Smooth muscle cell (in vitro differentiated cells): ENCODE measurements at regions not wholly inside any gene's neighbourhood (a gene's known extent, or its start where the extent isn't known, plus 50 kb on each side); places are given as distances from the start of the nearest gene placed in this dataset.

Source experiments
- DNase-seq: peaks from one replicate; lab custom pipeline; 2025; ENCODE audit not compliant: unreplicated experiment; lab: John Stamatoyannopoulos, UW
- H2AFZ ChIP-seq: fragments of 200-600 bp; sonication (generic); 2 replicates; pipeline ENCODE4 v1.6.0; 2016; ENCODE audit warnings: antibody characterized with exemption, low read depth, mild to moderate bottlenecking
- H3F3A ChIP-seq: fragments of 200-600 bp; sonication (generic); 2 replicates; pipeline ENCODE4 v1.6.0; 2017; ENCODE audit warnings: antibody characterized with exemption, low read depth
- H3K27ac ChIP-seq: fragments of 200-600 bp; sonication (generic); 2 replicates; pipeline ENCODE4 v1.5.1; 2016; ENCODE audit warnings: low read depth, mild to moderate bottlenecking
- H3K27me3 ChIP-seq: fragments of 200-600 bp; sonication (generic); 2 replicates; pipeline ENCODE4 v1.6.1; 2016; ENCODE audit warnings: low read depth, mild to moderate bottlenecking
- H3K36me3 ChIP-seq: fragments of 200-600 bp; sonication (generic); 2 replicates; pipeline ENCODE4 v1.5.1; 2016; ENCODE audit warnings: low read depth
- H3K4me1 ChIP-seq: fragments of 200-600 bp; sonication (generic); 2 replicates; pipeline ENCODE4 v1.5.1; 2016; ENCODE audit warnings: low read depth
- H3K4me2 ChIP-seq: fragments of 200-600 bp; sonication (generic); 2 replicates; pipeline ENCODE4 v1.6.0; 2016; ENCODE audit warnings: mild to moderate bottlenecking
- H3K4me3 ChIP-seq: fragments of 200-600 bp; sonication (generic); 2 replicates; pipeline ENCODE4 v1.5.1; 2016; ENCODE audit warnings: mild to moderate bottlenecking
- H3K79me2 ChIP-seq: fragments of 200-600 bp; sonication (generic); 2 replicates; pipeline ENCODE4 v1.6.0; 2016; ENCODE audit warnings: low read depth, mild to moderate bottlenecking
- H3K9ac ChIP-seq: fragments of 200-600 bp; sonication (generic); 2 replicates; pipeline ENCODE4 v1.6.0; 2016; ENCODE audit warnings: low read depth
- H3K9me3 ChIP-seq: fragments of 200-600 bp; sonication (generic); replicated peaks from 2 replicates; pipeline ENCODE4 v1.5.1; 2016; ENCODE audit warnings: low read depth
- H4K20me1 ChIP-seq: fragments of 200-600 bp; sonication (generic); 2 replicates; pipeline ENCODE4 v1.6.0; 2016; ENCODE audit warnings: low read depth
- CTCF ChIP-seq: fragments of 200-600 bp; sonication (generic); IDR thresholded peaks from 2 replicates; pipeline ENCODE4 v1.5.1; 2017; ENCODE audit warnings: borderline replicate concordance, mild to moderate bottlenecking, antibody characterized with exemption; ENCODE audit not compliant: insufficient read depth, poor library complexity, severe bottlenecking
- WGBS: methylation state at CpG from one replicate; pipeline ENCODE4 v1.1.7; 2016; ENCODE audit warnings: low lambda C conversion rate; 5-methylcytosine and 5-hydroxymethylcytosine counted together

GRCh38 chr9:79007701-79008483, 563.9 kb upstream of the TLE4 start:
- H3K4me2 ChIP-seq = no peak overlapping the region
- H3K27ac ChIP-seq = no peak overlapping the region
- H2AFZ ChIP-seq = no peak overlapping the region
- no peak overlapping the region for H3K4me3 ChIP-seq
- no peaks in the 10 kb centered on the region for H4K20me1 ChIP-seq
- no peaks in the 10 kb centered on the region for H3F3A ChIP-seq
- no peak for TF ChIP-seq CTCF
- no peaks in the 10 kb centered on the region for H3K9me3 ChIP-seq
- no peak overlapping the region for H3K9ac ChIP-seq
- no peaks in the 10 kb centered on the region for H3K79me2 ChIP-seq
- H3K36me3 ChIP-seq = no peaks in the 10 kb centered on the region
- no peak for DNase-seq
- H3K27me3 ChIP-seq = no peaks in the 10 kb centered on the region
- no peaks in the 10 kb centered on the region for H3K4me1 ChIP-seq
- 88% methylated on average over 8 of the region's 8 CpGs for WGBS

- Histone ChIP-seq H3K27ac (no peak overlapping the region), H3K79me2 (no peaks in the 10 kb centered on the region), H3K4me2 (no peak overlapping the region), H3K4me1 (no peaks in the 10 kb centered on the region), H3K9ac (no peak overlapping the region), H2AFZ (no peak overlapping the region), H3F3A (no peaks in the 10 kb centered on the region), H3K27me3 (no peaks in the 10 kb centered on the region), H3K4me3 (no peak overlapping the region), H3K36me3 (no peaks in the 10 kb centered on the region), H4K20me1 (no peaks in the 10 kb centered on the region), H3K9me3 (no peaks in the 10 kb centered on the region)
- no peak for TF ChIP-seq CTCF
- no peak for DNase-seq
- WGBS = 91% methylated on average over 3 of the region's 3 CpGs
Measured at GRCh38 chr9:79008916-79009315, 562.8 kb upstream of the TLE4 start.

GRCh38 chr9:79011461-79011860, 560.3 kb upstream of the TLE4 start:
- H3K9ac ChIP-seq = no peak overlapping the region
- no peaks in the 10 kb centered on the region for H3K9me3 ChIP-seq
- H3F3A ChIP-seq = no peaks in the 10 kb centered on the region
- H4K20me1 ChIP-seq = no peaks in the 10 kb centered on the region
- H3K79me2 ChIP-seq = no peaks in the 10 kb centered on the region
- no peak for TF ChIP-seq CTCF
- no peak overlapping the region for H2AFZ ChIP-seq
- WGBS = 94% methylated on average over 3 of the region's 3 CpGs
- H3K4me1 ChIP-seq = no peaks in the 10 kb centered on the region
- no peak overlapping the region for H3K4me3 ChIP-seq
- H3K27ac ChIP-seq = no peak overlapping the region
- H3K4me2 ChIP-seq = no peak overlapping the region
- no peaks in the 10 kb centered on the region for H3K27me3 ChIP-seq
- DNase-seq = no peak
- H3K36me3 ChIP-seq = no peaks in the 10 kb centered on the region

GRCh38 chr9:79012561-79012960, 559.2 kb upstream of the TLE4 start:
- TF ChIP-seq CTCF = no peak
- no peaks in the 10 kb centered on the region for H3K9me3 ChIP-seq
- no peaks in the 10 kb centered on the region for H3K27me3 ChIP-seq
- no peaks in the 10 kb centered on the region for H3K36me3 ChIP-seq
- H3K4me2 ChIP-seq = no peak overlapping the region
- H3K4me3 ChIP-seq = no peak overlapping the region
- DNase-seq = no peak
- no peak overlapping the region for H3K9ac ChIP-seq
- H4K20me1 ChIP-seq = no peaks in the 10 kb centered on the region
- H3K27ac ChIP-seq = peak overlapping the region; percentile 7
- H3K4me1 ChIP-seq = no peaks in the 10 kb centered on the region
- no peaks in the 10 kb centered on the region for H3K79me2 ChIP-seq
- H3F3A ChIP-seq = no peaks in the 10 kb centered on the region
- H2AFZ ChIP-seq = no peak overlapping the region
